ENCODE measurements at regions not wholly inside any gene's neighbourhood (a gene's known extent, or its start where the extent isn't known, plus 50 kb on each side); places are given as distances from the start of the nearest gene placed in this dataset.

- DNase-seq: no peak
- no peaks in the 10 kb centered on the region for H3K36me3 ChIP-seq (ENCODE audit: control insufficient read depth in 2 of 2, extremely low read depth in 1 of 2, insufficient read depth in 1 of 2, low read length in 1 of 2)
- Mint-ChIP-seq H3K9me3 (peaks cover 0 to 3% (median 2%) of the 10 kb centered on the region in 3 donors), H3K4me1 (no peaks in the 10 kb centered on the region), H3K27me3 (peaks cover 3 to 4% of the 10 kb centered on the region in 2 donors), H3K36me3 (no peaks in the 10 kb centered on the region), H3K4me3 (no peak overlapping the region), H3K27ac (no peak overlapping the region)
- no peak overlapping the region for H3K4me3 ChIP-seq (ENCODE audit: control insufficient read depth in 1 of 2, extremely low read depth in 1 of 2, low read length in 1 of 2)
- no CpG with 5 or more reads among the region's 3 CpGs for WGBS (ENCODE audit: insufficient coverage)
- H3K27me3 ChIP-seq (replicated peaks in 1 of 2; ENCODE audit: control insufficient read depth in 2 of 2, extremely low read depth in 1 of 2, insufficient read depth in 2 of 2, low read length in 1 of 2): no peaks in the 10 kb centered on the region
- CTCF ChIA-PET: no interaction called here
- H3K9me3 ChIP-seq: no peaks in the 10 kb centered on the region
- H3K27ac ChIP-seq (ENCODE audit: low read length): no peak overlapping the region
- POLR2A ChIA-PET: no interaction called here
- no peaks in the 10 kb centered on the region for H3K4me1 ChIP-seq (ENCODE audit: control insufficient read depth in 1 of 2, extremely low read depth in 1 of 2, insufficient read depth in 2 of 2, low read length in 2 of 2)
- ATAC-seq (replicated peaks in 1 of 4): no peak
These were observed 162.2 kb upstream of the KCNJ16 start for GRCh38 chr17:69912805-69913204.

- DNase-seq (no peak), ATAC-seq (replicated peaks in 1 of 4) (no peak)
- H3K27me3 Mint-ChIP-seq: peaks cover 3 to 4% of the 10 kb centered on the region in 2 donors
- H3K4me1 Mint-ChIP-seq: no peaks in the 10 kb centered on the region
- no peaks in the 10 kb centered on the region for H3K27me3 ChIP-seq (replicated peaks in 1 of 2; ENCODE audit: control insufficient read depth in 2 of 2, extremely low read depth in 1 of 2, insufficient read depth in 2 of 2, low read length in 1 of 2)
- H3K9me3 ChIP-seq: no peaks in the 10 kb centered on the region
- no peaks in the 10 kb centered on the region for H3K4me1 ChIP-seq (ENCODE audit: control insufficient read depth in 1 of 2, extremely low read depth in 1 of 2, insufficient read depth in 2 of 2, low read length in 2 of 2)
- CTCF ChIA-PET: no interaction called here
- no peak overlapping the region for H3K27ac Mint-ChIP-seq
- POLR2A ChIA-PET: no interaction called here
- no peaks in the 10 kb centered on the region for H3K36me3 ChIP-seq (ENCODE audit: control insufficient read depth in 2 of 2, extremely low read depth in 1 of 2, insufficient read depth in 1 of 2, low read length in 1 of 2)
- H3K4me3 Mint-ChIP-seq: no peak overlapping the region
- peaks cover 0 to 3% (median under 1%) of the 10 kb centered on the region in 3 donors for H3K9me3 Mint-ChIP-seq
- no CpG with 5 or more reads among the region's 2 CpGs for WGBS (ENCODE audit: insufficient coverage)
- no peak overlapping the region for H3K4me3 ChIP-seq (ENCODE audit: control insufficient read depth in 1 of 2, extremely low read depth in 1 of 2, low read length in 1 of 2)
- no peak overlapping the region for H3K27ac ChIP-seq (ENCODE audit: low read length)
- H3K36me3 Mint-ChIP-seq: no peaks in the 10 kb centered on the region
These were observed 161.8 kb upstream of the KCNJ16 start for GRCh38 chr17:69913216-69913615.

- 85% methylated on average over 2 of the region's 2 CpGs for WGBS (ENCODE audit: insufficient coverage)
- Mint-ChIP-seq H3K27ac (no peak overlapping the region), H3K4me1 (no peaks in the 10 kb centered on the region), H3K9me3 (peaks cover 0 to 3% (median 0%) of the 10 kb centered on the region in 3 donors), H3K27me3 (peaks cover 3 to 4% of the 10 kb centered on the region in 2 donors), H3K4me3 (no peak overlapping the region), H3K36me3 (no peaks in the 10 kb centered on the region)
- DNase-seq: no peak
- no peaks in the 10 kb centered on the region for H3K4me1 ChIP-seq (ENCODE audit: control insufficient read depth in 1 of 2, extremely low read depth in 1 of 2, insufficient read depth in 2 of 2, low read length in 2 of 2)
- ATAC-seq (replicated peaks in 1 of 4): no peak
- H3K4me3 ChIP-seq (ENCODE audit: control insufficient read depth in 1 of 2, extremely low read depth in 1 of 2, low read length in 1 of 2): no peak overlapping the region
- H3K9me3 ChIP-seq: no peaks in the 10 kb centered on the region
- no peaks in the 10 kb centered on the region for H3K36me3 ChIP-seq (ENCODE audit: control insufficient read depth in 2 of 2, extremely low read depth in 1 of 2, insufficient read depth in 1 of 2, low read length in 1 of 2)
- CTCF ChIA-PET: no interaction called here
- no peak overlapping the region for H3K27ac ChIP-seq (ENCODE audit: low read length)
- POLR2A ChIA-PET: no interaction called here
- H3K27me3 ChIP-seq (replicated peaks in 1 of 2; ENCODE audit: control insufficient read depth in 2 of 2, extremely low read depth in 1 of 2, insufficient read depth in 2 of 2, low read length in 1 of 2): no peaks in the 10 kb centered on the region
These were observed 161.4 kb upstream of the KCNJ16 start for GRCh38 chr17:69913616-69914015.

GRCh38 chr17:69914520-69914919 is 160.5 kb upstream of the KCNJ16 start:
- H3K4me3 Mint-ChIP-seq: no peak overlapping the region

GRCh38 chr17:69916761-69917160 is 158.3 kb upstream of the KCNJ16 start:
- ChIA-PET CTCF (interaction anchor here in 1 of 2 donors (0.6 kb wide), 1 partner anchor 1379 kb away, joined by 4 read pairs; no protein-coding TSS in a partner anchor), POLR2A (no interaction called here)
- no peaks in the 10 kb centered on the region for H3K4me1 Mint-ChIP-seq
- Histone ChIP-seq H3K36me3 (ENCODE audit: control insufficient read depth in 2 of 2, extremely low read depth in 1 of 2, insufficient read depth in 1 of 2, low read length in 1 of 2) (no peaks in the 10 kb centered on the region), H3K4me3 (ENCODE audit: control insufficient read depth in 1 of 2, extremely low read depth in 1 of 2, low read length in 1 of 2) (no peak overlapping the region), H3K27me3 (replicated peaks in 1 of 2; ENCODE audit: control insufficient read depth in 2 of 2, extremely low read depth in 1 of 2, insufficient read depth in 2 of 2, low read length in 1 of 2) (no peaks in the 10 kb centered on the region), H3K4me1 (ENCODE audit: control insufficient read depth in 1 of 2, extremely low read depth in 1 of 2, insufficient read depth in 2 of 2, low read length in 2 of 2) (no peaks in the 10 kb centered on the region), H3K9me3 (no peaks in the 10 kb centered on the region), H3K27ac (ENCODE audit: low read length) (no peak overlapping the region)
- H3K27me3 Mint-ChIP-seq: no peaks in the 10 kb centered on the region
- DNase-seq (no peak), ATAC-seq (replicated peaks in 1 of 4) (no peak)
- H3K27ac Mint-ChIP-seq: no peak overlapping the region
- H3K36me3 Mint-ChIP-seq: no peaks in the 10 kb centered on the region
- H3K9me3 Mint-ChIP-seq: peaks cover 0 to 9% (median 6%) of the 10 kb centered on the region in 3 donors
- 100% methylated on average over 1 of the region's 2 CpGs for WGBS (ENCODE audit: insufficient coverage)
- H3K4me3 Mint-ChIP-seq: no peak overlapping the region

More at GRCh38 chr17:69914520-69914919, 160.5 kb upstream of the KCNJ16 start:
- no peaks in the 10 kb centered on the region for H3K36me3 Mint-ChIP-seq
- H3K9me3 Mint-ChIP-seq: peaks cover 0 to 4% (median 3%) of the 10 kb centered on the region in 3 donors
- H3K4me1 ChIP-seq (ENCODE audit: control insufficient read depth in 1 of 2, extremely low read depth in 1 of 2, insufficient read depth in 2 of 2, low read length in 2 of 2): no peaks in the 10 kb centered on the region
- H3K27me3 ChIP-seq (replicated peaks in 1 of 2; ENCODE audit: control insufficient read depth in 2 of 2, extremely low read depth in 1 of 2, insufficient read depth in 2 of 2, low read length in 1 of 2): no peaks in the 10 kb centered on the region
- H3K27ac Mint-ChIP-seq: no peak overlapping the region
- CTCF ChIA-PET: no interaction called here
- DNase-seq (no peak), ATAC-seq (replicated peaks in 1 of 4) (no peak)
- 54% methylated on average over 1 of the region's 1 CpG for WGBS (ENCODE audit: insufficient coverage)
- H3K27ac ChIP-seq (ENCODE audit: low read length): no peak overlapping the region
- H3K36me3 ChIP-seq (ENCODE audit: control insufficient read depth in 2 of 2, extremely low read depth in 1 of 2, insufficient read depth in 1 of 2, low read length in 1 of 2): no peaks in the 10 kb centered on the region
- POLR2A ChIA-PET: no interaction called here
- no peaks in the 10 kb centered on the region for H3K9me3 ChIP-seq
- H3K4me3 ChIP-seq (ENCODE audit: control insufficient read depth in 1 of 2, extremely low read depth in 1 of 2, low read length in 1 of 2): no peak overlapping the region
- peaks cover 3 to 4% of the 10 kb centered on the region in 2 donors for H3K27me3 Mint-ChIP-seq
- no peaks in the 10 kb centered on the region for H3K4me1 Mint-ChIP-seq

- Histone ChIP-seq H3K27ac (ENCODE audit: low read length) (no peak overlapping the region), H3K4me1 (ENCODE audit: control insufficient read depth in 1 of 2, extremely low read depth in 1 of 2, insufficient read depth in 2 of 2, low read length in 2 of 2) (no peaks in the 10 kb centered on the region), H3K36me3 (ENCODE audit: control insufficient read depth in 2 of 2, extremely low read depth in 1 of 2, insufficient read depth in 1 of 2, low read length in 1 of 2) (no peaks in the 10 kb centered on the region), H3K4me3 (ENCODE audit: control insufficient read depth in 1 of 2, extremely low read depth in 1 of 2, low read length in 1 of 2) (no peak overlapping the region), H3K9me3 (no peaks in the 10 kb centered on the region), H3K27me3 (replicated peaks in 1 of 2; ENCODE audit: control insufficient read depth in 2 of 2, extremely low read depth in 1 of 2, insufficient read depth in 2 of 2, low read length in 1 of 2) (no peaks in the 10 kb centered on the region)
- WGBS (ENCODE audit: insufficient coverage): 44% methylated on average over 1 of the region's 4 CpGs
- H3K9me3 Mint-ChIP-seq: peaks cover 0 to 9% (median 6%) of the 10 kb centered on the region in 3 donors
- ATAC-seq (replicated peaks in 1 of 4) (no peak), DNase-seq (no peak)
- no peaks in the 10 kb centered on the region for H3K36me3 Mint-ChIP-seq
- POLR2A ChIA-PET: no interaction called here
- no peak overlapping the region for H3K27ac Mint-ChIP-seq
- no peaks in the 10 kb centered on the region for H3K4me1 Mint-ChIP-seq
- CTCF ChIA-PET: no interaction called here
- no peaks in the 10 kb centered on the region for H3K27me3 Mint-ChIP-seq
- no peak overlapping the region for H3K4me3 Mint-ChIP-seq
These were observed 156.9 kb upstream of the KCNJ16 start for GRCh38 chr17:69918164-69918563.

- POLR2A ChIA-PET: no interaction called here
- no peaks in the 10 kb centered on the region for H3K9me3 ChIP-seq
- no peaks in the 10 kb centered on the region for H3K27me3 ChIP-seq (replicated peaks in 1 of 2; ENCODE audit: control insufficient read depth in 2 of 2, extremely low read depth in 1 of 2, insufficient read depth in 2 of 2, low read length in 1 of 2)
- no peaks in the 10 kb centered on the region for H3K4me1 ChIP-seq (ENCODE audit: control insufficient read depth in 1 of 2, extremely low read depth in 1 of 2, insufficient read depth in 2 of 2, low read length in 2 of 2)
- Mint-ChIP-seq H3K27ac (no peak overlapping the region), H3K36me3 (no peaks in the 10 kb centered on the region), H3K4me1 (no peaks in the 10 kb centered on the region), H3K27me3 (no peaks in the 10 kb centered on the region), H3K9me3 (peaks cover 0 to 9% (median 5%) of the 10 kb centered on the region in 3 donors), H3K4me3 (no peak overlapping the region)
- no peak overlapping the region for H3K27ac ChIP-seq (ENCODE audit: low read length)
- WGBS (ENCODE audit: insufficient coverage): no CpG with 5 or more reads among the region's 2 CpGs
- no peak for ATAC-seq (replicated peaks in 1 of 4)
- no peak overlapping the region for H3K4me3 ChIP-seq (ENCODE audit: control insufficient read depth in 1 of 2, extremely low read depth in 1 of 2, low read length in 1 of 2)
- no peak for DNase-seq
- CTCF ChIA-PET: no interaction called here
- no peaks in the 10 kb centered on the region for H3K36me3 ChIP-seq (ENCODE audit: control insufficient read depth in 2 of 2, extremely low read depth in 1 of 2, insufficient read depth in 1 of 2, low read length in 1 of 2)
These were observed 155.2 kb upstream of the KCNJ16 start for GRCh38 chr17:69919789-69920188.

Data from T-cell (primary cell).